Lower lobe of right lung (tissue), 2 donors: ENCODE measurements at regions not wholly inside any gene's neighbourhood (a gene's known extent, or its start where the extent isn't known, plus 50 kb on each side); places are given as distances from the start of the nearest gene placed in this dataset.

Experiments used
- ATAC-seq, 2 donors: fragments of 200-7000 bp; cut with Tn5 transposase; one replicate each; pipeline ENCODE4 v1.9.1; 2020 to 2022; ENCODE audit warnings: mild to moderate bottlenecking in 2 of 2, moderate library complexity in 2 of 2
- DNase-seq: peaks from one replicate; pipeline ENCODE4 v3.0.0-alpha.2; 2020
- H3K27ac ChIP-seq: fragments of 200-600 bp; one replicate; pipeline ENCODE4 v1.8.0; 2022
- H3K27me3 ChIP-seq: fragments of 200-600 bp; one replicate; pipeline ENCODE4 v1.8.0; 2022; ENCODE audit warnings: low read depth
- H3K36me3 ChIP-seq: fragments of 200-600 bp; one replicate; pipeline ENCODE4 v1.8.0; 2022; ENCODE audit warnings: mild to moderate bottlenecking
- H3K4me1 ChIP-seq: fragments of 200-600 bp; one replicate; pipeline ENCODE4 v1.8.0; 2022
- H3K4me3 ChIP-seq: fragments of 200-600 bp; one replicate; pipeline ENCODE4 v1.8.0; 2022; ENCODE audit warnings: mild to moderate bottlenecking
- H3K9me3 ChIP-seq: fragments of 200-600 bp; one replicate; pipeline ENCODE4 v1.8.0; 2022
- CTCF ChIP-seq: fragments of 200-600 bp; IDR thresholded peaks from one replicate; pipeline ENCODE4 v1.8.0; 2022; ENCODE audit warnings: antibody characterized with exemption, mild to moderate bottlenecking
- intact Hi-C: fragments of 100-400 bp; cut with DNase I; formaldehyde crosslinking; loops from one replicate; pipeline ENCODE4 v1.11.0; 2022
- donor health status: DM: no; HTN: yes; CAD: no; lungs with severe emphysema.

- H3K27ac ChIP-seq = no peak overlapping the region
- ATAC-seq (no peak), DNase-seq (no peak)
- H3K4me1 ChIP-seq = no peaks in the 10 kb centered on the region
- H3K9me3 ChIP-seq = no peaks in the 10 kb centered on the region
- intact Hi-C loops = no loop called here
- H3K36me3 ChIP-seq = no peaks in the 10 kb centered on the region
- H3K4me3 ChIP-seq = no peak overlapping the region
- no peak for TF ChIP-seq CTCF
- no peaks in the 10 kb centered on the region for H3K27me3 ChIP-seq
Measured at GRCh38 chr12:85693093-85693665, 143.0 kb downstream of the RASSF9 start.

DNA sequence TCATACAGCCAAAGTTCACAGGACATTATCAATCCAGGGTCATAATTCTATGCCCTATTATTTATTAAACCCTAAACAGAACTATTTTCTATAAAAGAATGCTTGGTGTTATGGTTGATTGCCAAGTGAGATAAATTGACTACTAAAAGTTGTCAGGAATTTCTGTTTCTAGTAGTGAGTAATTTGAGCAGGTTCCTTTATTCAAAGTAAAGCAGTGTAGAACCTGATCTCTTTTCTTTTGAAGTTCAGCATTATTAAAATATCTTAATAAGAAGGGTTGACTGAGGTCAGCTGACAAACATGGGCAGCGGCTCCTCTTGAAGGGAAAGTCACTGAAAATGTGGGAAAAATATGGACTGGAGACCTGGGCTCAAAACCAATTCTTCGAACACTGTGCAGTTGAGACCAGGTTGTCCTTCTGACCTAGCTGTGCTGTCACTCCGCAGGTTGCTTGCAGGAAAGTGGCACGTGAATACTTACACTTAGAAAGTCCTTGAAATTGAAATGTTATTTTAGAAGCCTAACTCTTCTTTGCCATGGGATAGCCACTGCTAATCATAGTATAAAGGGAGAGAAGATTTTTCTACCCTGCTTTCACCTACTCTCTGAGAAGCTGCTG lies 141.0 kb downstream of the RASSF9 start:
- Histone ChIP-seq H3K36me3 (no peaks in the 10 kb centered on the region), H3K4me1 (no peaks in the 10 kb centered on the region), H3K27me3 (no peaks in the 10 kb centered on the region), H3K4me3 (no peak overlapping the region), H3K27ac (no peak overlapping the region), H3K9me3 (no peaks in the 10 kb centered on the region)
- ATAC-seq = no peak
- no peak for TF ChIP-seq CTCF
- intact Hi-C loops = no loop called here
- no peak for DNase-seq

- no peaks in the 10 kb centered on the region for H3K9me3 ChIP-seq
- H3K4me1 ChIP-seq = no peaks in the 10 kb centered on the region
- no peaks in the 10 kb centered on the region for H3K27me3 ChIP-seq
- no peak overlapping the region for H3K27ac ChIP-seq
- H3K4me3 ChIP-seq = no peak overlapping the region
- ATAC-seq (no peak), DNase-seq (no peak)
- no peaks in the 10 kb centered on the region for H3K36me3 ChIP-seq
- no peak for TF ChIP-seq CTCF
- intact Hi-C loops = no loop called here
Measured at GRCh38 chr12:85697003-85697402, 139.2 kb downstream of the RASSF9 start.

- H3K9me3 ChIP-seq = no peaks in the 10 kb centered on the region
- no peaks in the 10 kb centered on the region for H3K27me3 ChIP-seq
- no peak for TF ChIP-seq CTCF
- intact Hi-C loops = no loop called here
- H3K27ac ChIP-seq = no peak overlapping the region
- no peaks in the 10 kb centered on the region for H3K36me3 ChIP-seq
- ATAC-seq (no peak), DNase-seq (no peak)
- H3K4me1 ChIP-seq = no peaks in the 10 kb centered on the region
- no peak overlapping the region for H3K4me3 ChIP-seq
Measured at GRCh38 chr12:85698937-85699336, 137.3 kb downstream of the RASSF9 start.

DNA sequence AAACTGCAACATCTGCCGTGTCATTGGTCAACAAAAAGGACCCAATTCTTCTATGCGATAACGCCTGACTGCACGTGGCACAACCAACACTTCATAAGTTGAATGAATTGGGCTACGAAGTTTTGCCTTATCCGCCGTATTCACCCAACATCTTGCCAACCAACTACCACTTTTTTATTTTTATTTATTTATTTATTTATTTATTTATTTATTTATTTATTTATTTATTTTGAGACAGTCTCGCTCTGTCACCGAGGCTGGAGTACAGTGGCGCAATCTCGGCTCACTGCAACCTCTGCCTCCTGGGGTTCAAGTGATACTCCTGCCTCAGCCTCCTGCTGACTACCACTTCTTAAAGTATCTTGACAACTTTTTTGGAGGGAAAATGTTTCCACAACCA lies 127.4 kb downstream of the RASSF9 start:
- H3K4me3 ChIP-seq = no peak overlapping the region
- no peak for TF ChIP-seq CTCF
- intact Hi-C loops = no loop called here

More for the DNA sequence above, 127.4 kb downstream of the RASSF9 start:
- DNase-seq (no peak), ATAC-seq (no peak)
- H3K4me1 ChIP-seq = no peaks in the 10 kb centered on the region
- no peak overlapping the region for H3K27ac ChIP-seq
- H3K36me3 ChIP-seq = no peaks in the 10 kb centered on the region
- H3K27me3 ChIP-seq = no peaks in the 10 kb centered on the region
- H3K9me3 ChIP-seq = no peaks in the 10 kb centered on the region
